Skeletal muscle cell (primary cell): ENCODE measurements at regions not wholly inside any gene's neighbourhood (a gene's known extent, or its start where the extent isn't known, plus 50 kb on each side); places are given as distances from the start of the nearest gene placed in this dataset.
"Not testable (repeated sequence)": the region's sequence is repeated elsewhere in the genome, so short reads cannot be mapped to it uniquely, and the experiment has no call there.

Experiments
- DNase-seq: peaks from one replicate; pipeline ENCODE4 v3.0.0-alpha.2; 2010; ENCODE audit warnings: low read depth
- H3K4me3 ChIP-seq: 2 replicates; pipeline ENCODE4 v1.5.1; 2011; ENCODE audit warnings: low read depth, mild to moderate bottlenecking, control low read depth, low read length, moderate library complexity

GRCh38 chr11:134953417-134953970 is 541.5 kb upstream of the B3GAT1 start:
- not testable (repeated sequence) for DNase-seq

GRCh38 chr11:134951305-134951700 is 539.3 kb upstream of the B3GAT1 start:
- peak; percentile 59 for DNase-seq
- H3K4me3 ChIP-seq = peak overlapping the region; percentile 17

More at GRCh38 chr11:134953417-134953970, 541.5 kb upstream of the B3GAT1 start:
- not testable (repeated sequence) for H3K4me3 ChIP-seq

GRCh38 chr11:134950692-134951304 is 538.8 kb upstream of the B3GAT1 start:
- no peak for DNase-seq
- H3K4me3 ChIP-seq = no peak overlapping the region

- DNase-seq = peak; percentile 66
- no peak overlapping the region for H3K4me3 ChIP-seq
Observed at GRCh38 chr11:134949121-134950090, 537.4 kb upstream of the B3GAT1 start.

- H3K4me3 ChIP-seq = no peak overlapping the region
- DNase-seq = no peak
Observed at GRCh38 chr11:134947556-134947955, 535.5 kb upstream of the B3GAT1 start.

GRCh38 chr11:134945993-134946392 is 534.0 kb upstream of the B3GAT1 start:
- no peak for DNase-seq

GRCh38 chr11:134944986-134945385 is 532.9 kb upstream of the B3GAT1 start:
- no peak for DNase-seq
- no peak overlapping the region for H3K4me3 ChIP-seq

More at GRCh38 chr11:134945993-134946392, 534.0 kb upstream of the B3GAT1 start:
- H3K4me3 ChIP-seq = no peak overlapping the region

GRCh38 chr11:134944131-134944530 is 532.1 kb upstream of the B3GAT1 start:
- no peak for DNase-seq
- no peak overlapping the region for H3K4me3 ChIP-seq

- no peak overlapping the region for H3K4me3 ChIP-seq
- no peak for DNase-seq
Observed at GRCh38 chr11:134943544-134943943, 531.5 kb upstream of the B3GAT1 start.

- H3K4me3 ChIP-seq = no peak overlapping the region
- no peak for DNase-seq
Observed at GRCh38 chr11:134942681-134943080, 530.6 kb upstream of the B3GAT1 start.

- not testable (repeated sequence) for DNase-seq, H3K4me3 ChIP-seq
Observed at GRCh38 chr11:134941936-134942600, 530.0 kb upstream of the B3GAT1 start.

- no peak overlapping the region for H3K4me3 ChIP-seq
- DNase-seq = no peak
Observed at GRCh38 chr11:134941326-134941725, 529.3 kb upstream of the B3GAT1 start.

- H3K4me3 ChIP-seq = no peak overlapping the region
- DNase-seq = no peak
Observed at GRCh38 chr11:134940441-134941126, 528.5 kb upstream of the B3GAT1 start.

- no peak overlapping the region for H3K4me3 ChIP-seq
- DNase-seq = no peak
Observed at GRCh38 chr11:134939905-134940304, 527.9 kb upstream of the B3GAT1 start.

GRCh38 chr11:134939031-134939430 is 527.0 kb upstream of the B3GAT1 start:
- DNase-seq = no peak

GRCh38 chr11:134938212-134938611 is 526.2 kb upstream of the B3GAT1 start:
- no peak for DNase-seq
- H3K4me3 ChIP-seq = no peak overlapping the region

More at GRCh38 chr11:134939031-134939430, 527.0 kb upstream of the B3GAT1 start:
- H3K4me3 ChIP-seq = no peak overlapping the region

- not testable (repeated sequence) for DNase-seq, H3K4me3 ChIP-seq
Observed at GRCh38 chr11:134937193-134937592, 525.2 kb upstream of the B3GAT1 start.

- DNase-seq = no peak
- H3K4me3 ChIP-seq = no peak overlapping the region
Observed at GRCh38 chr11:134932761-134933160, 520.7 kb upstream of the B3GAT1 start.

- H3K4me3 ChIP-seq = no peak overlapping the region
- no peak for DNase-seq
Observed at GRCh38 chr11:134925432-134925831, 513.4 kb upstream of the B3GAT1 start.
